ENCODE measurements at regions not wholly inside any gene's neighbourhood (a gene's known extent, or its start where the extent isn't known, plus 50 kb on each side); places are given as distances from the start of the nearest gene placed in this dataset.

DNA sequence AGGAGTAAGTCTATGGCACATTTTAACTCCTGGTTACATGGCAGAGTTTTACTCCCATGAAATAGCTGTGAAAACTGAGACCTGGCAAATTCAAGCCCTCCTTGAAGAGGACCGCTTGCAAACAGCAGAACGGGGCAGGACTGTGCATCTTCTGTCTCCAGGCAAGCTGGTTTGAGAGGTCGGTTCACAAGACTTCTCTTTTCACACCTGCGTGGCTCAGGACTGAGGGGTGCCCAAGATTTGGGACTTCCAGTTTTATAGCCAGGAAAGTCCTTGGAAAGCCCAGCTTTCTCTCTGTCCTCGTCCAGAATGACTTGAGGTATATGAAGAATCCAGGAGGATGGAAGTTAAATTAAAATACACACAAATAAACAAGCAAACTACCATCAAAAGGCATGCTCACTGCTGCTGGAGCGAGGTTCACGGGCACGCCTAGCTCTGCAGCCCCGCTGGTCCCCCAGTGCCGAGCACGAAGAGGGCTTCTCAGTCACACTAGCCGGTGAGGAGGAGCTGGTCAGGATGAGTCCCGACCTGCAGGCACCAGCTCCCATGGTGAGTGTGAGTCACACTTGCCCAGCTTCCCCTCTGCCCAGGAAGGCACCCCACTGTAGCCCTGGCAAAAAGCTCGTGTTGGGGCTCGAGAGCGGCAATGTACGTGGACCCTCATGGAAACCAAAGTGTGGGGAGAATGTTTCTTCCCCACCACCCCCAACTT, 1382.4 kb downstream of the BRD1 start:
- in situ Hi-C loops (cut with HindIII; ENCODE audit: low pct_unique_long_range_greater_than_20kb, low sequenced_read_pairs): no loop called here
- DNase-seq (ENCODE audit: low read depth, low spot score): no peak

DNA sequence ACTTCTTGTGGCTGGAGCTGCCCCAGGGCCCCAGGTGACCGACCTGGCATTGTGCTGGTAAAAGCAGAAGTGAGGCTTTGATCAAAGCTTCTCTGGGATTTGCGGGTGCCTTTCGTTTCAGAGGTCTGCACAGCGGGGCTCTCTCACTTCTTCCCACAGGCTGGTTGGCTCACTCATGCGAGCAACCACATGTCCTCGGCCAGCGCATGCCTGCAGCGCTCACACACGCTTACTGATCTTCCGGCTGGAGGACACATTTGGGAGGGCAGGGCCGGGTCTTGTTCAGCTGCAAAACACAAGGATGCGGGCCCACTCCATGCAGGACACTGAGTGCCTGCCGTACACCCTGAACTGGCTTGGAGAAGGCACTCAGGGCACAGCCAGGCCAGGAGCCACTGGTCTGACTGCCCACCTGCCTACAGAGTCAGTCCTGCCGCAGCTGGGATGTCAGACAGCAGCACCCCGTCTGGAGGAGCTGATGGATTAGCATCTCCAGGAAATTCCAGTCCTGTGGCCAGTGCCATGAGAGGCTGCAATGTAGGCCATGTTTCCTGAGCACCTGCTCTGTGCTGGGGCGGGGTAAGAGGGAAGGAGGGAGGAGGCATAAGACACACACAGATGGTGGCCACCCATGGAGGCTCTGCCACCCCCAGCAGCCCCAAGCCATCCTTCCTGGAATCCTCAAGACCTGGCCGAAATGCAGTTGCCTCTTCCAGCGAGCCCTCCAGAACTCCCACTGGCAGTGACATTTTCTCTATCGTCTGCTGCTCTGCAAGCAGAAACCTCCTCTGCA, 1383.2 kb downstream of the BRD1 start:
- DNase-seq (ENCODE audit: low read depth, low spot score): no peak
- in situ Hi-C loops (cut with HindIII; ENCODE audit: low pct_unique_long_range_greater_than_20kb, low sequenced_read_pairs): no loop called here

- in situ Hi-C loops (cut with HindIII; ENCODE audit: low pct_unique_long_range_greater_than_20kb, low sequenced_read_pairs): no loop called here
These were observed 1384.0 kb downstream of the BRD1 start for GRCh38 chr22:48443680-48444079.

DNA sequence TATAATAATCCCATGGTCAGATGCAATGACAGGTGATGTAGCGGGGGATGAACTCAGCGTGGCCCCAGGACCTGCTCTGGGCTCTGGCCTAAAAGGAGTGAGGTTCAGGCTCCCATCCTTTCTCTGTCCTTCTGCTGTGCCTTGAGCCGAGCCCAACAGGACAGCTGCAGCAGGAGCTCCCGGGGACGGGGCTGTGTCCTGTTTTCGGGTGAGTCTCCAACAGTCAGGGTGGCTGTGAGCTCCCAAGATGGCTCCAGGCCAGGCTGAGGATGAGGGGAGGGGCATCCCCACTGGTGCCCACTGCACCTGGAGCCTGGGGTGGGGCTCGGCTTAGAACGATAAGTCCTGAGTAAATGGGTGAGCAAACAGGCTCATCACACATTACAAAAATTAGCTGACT, 1385.0 kb downstream of the BRD1 start:
- no peak for DNase-seq (ENCODE audit: low read depth, low spot score)
- in situ Hi-C loops (cut with HindIII; ENCODE audit: low pct_unique_long_range_greater_than_20kb, low sequenced_read_pairs): no loop called here

More at GRCh38 chr22:48443680-48444079, 1384.0 kb downstream of the BRD1 start:
- DNase-seq (ENCODE audit: low read depth, low spot score): no peak

- in situ Hi-C loops (cut with HindIII; ENCODE audit: low pct_unique_long_range_greater_than_20kb, low sequenced_read_pairs): no loop called here
- no peak for DNase-seq (ENCODE audit: low read depth, low spot score)
These were observed 1386.2 kb downstream of the BRD1 start for GRCh38 chr22:48441553-48441850.

DNA sequence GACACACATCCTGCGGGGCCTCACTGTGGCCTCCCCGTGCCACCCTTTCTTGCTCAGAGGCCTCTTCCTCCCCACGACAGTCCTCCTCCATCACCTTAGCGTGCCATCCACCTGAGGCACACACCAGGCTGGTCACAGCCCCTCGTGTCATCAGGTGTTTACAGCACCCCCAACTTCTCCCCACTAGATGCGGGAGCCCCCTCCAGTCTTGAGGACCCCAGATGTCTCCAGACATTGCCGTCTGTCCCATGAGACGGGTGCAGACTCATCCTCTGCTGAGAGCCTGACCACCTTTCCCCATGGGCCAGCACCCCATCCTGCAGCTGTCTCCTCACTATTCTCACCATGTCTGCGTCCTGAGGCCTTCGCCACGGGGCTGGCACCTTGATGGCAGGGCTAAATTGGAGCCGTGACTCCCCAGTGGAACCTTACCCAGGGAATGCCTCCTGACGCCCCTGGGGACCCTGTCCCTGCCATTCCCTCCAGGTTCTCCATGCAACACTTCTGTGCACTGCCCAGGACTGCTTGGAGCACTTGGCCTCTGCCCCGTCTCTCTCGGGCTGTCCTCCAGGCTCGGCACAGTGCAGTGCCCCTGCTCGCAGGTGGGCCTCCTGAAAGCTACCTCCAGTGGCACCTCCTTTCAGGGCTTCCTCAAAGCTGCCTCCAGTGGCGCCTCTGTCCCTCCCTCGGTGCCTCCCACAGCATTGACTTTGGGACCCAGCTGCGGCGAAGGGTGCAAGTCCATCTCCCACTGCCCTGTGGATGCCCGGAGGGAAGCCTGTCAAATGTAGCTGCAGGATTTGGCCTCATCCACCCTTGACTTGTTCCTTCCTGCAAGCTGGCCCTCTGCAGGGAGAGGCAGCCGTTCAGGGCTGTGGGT, 1386.8 kb downstream of the BRD1 start:
- in situ Hi-C loops (cut with HindIII; ENCODE audit: low pct_unique_long_range_greater_than_20kb, low sequenced_read_pairs): no loop called here
- no peak for DNase-seq (ENCODE audit: low read depth, low spot score)

DNA sequence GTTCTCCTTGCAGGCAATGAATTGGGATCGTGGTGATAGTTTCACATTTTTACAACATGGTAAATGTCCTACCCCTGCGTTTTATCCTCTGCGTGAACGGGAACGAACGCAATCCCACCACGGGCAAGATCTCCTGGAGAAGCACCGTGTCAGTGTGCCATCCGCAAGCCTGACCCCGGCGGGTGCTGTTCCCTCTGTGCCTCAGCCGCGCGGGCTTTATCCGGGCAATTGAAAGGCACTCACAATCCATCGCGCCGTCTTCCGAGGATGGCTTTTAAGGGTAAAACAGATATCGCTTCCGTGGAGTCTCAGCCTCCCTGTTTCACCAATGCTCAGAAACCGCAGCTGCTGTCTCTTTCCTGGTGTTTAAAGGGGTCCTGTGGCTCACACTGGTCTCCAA, 1387.5 kb downstream of the BRD1 start:
- DNase-seq (ENCODE audit: low read depth, low spot score): no peak
- in situ Hi-C loops (cut with HindIII; ENCODE audit: low pct_unique_long_range_greater_than_20kb, low sequenced_read_pairs): no loop called here

DNA sequence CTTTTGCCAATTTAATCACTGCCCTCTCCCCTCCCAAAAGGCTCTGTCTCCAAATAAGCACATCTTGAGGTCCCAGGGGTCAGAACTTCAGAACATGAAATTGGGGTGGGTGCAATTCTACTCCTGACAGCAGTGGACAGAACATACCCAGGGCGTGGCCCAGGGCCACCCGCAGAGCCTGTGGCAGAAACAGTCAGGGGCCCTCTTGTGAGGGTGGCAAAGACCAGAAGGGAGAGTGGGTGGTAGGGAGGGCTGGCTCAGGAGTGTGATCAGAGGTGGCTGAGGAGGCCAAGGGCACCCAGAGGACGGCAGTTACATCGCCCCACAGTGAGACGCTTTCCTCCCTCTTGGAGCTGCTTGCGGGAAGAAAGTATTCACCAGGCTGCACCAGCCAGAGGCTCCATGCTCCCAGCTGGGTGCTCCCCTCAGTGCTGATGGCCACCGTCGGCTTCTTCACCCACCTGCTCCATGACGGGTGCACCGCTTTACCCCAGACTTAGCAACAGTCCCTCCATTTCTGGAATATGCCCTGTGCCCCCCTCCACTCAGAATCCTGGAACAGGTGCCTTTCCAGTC, 1388.0 kb downstream of the BRD1 start:
- no peak for DNase-seq (ENCODE audit: low read depth, low spot score)
- in situ Hi-C loops (cut with HindIII; ENCODE audit: low pct_unique_long_range_greater_than_20kb, low sequenced_read_pairs): no loop called here

DNA sequence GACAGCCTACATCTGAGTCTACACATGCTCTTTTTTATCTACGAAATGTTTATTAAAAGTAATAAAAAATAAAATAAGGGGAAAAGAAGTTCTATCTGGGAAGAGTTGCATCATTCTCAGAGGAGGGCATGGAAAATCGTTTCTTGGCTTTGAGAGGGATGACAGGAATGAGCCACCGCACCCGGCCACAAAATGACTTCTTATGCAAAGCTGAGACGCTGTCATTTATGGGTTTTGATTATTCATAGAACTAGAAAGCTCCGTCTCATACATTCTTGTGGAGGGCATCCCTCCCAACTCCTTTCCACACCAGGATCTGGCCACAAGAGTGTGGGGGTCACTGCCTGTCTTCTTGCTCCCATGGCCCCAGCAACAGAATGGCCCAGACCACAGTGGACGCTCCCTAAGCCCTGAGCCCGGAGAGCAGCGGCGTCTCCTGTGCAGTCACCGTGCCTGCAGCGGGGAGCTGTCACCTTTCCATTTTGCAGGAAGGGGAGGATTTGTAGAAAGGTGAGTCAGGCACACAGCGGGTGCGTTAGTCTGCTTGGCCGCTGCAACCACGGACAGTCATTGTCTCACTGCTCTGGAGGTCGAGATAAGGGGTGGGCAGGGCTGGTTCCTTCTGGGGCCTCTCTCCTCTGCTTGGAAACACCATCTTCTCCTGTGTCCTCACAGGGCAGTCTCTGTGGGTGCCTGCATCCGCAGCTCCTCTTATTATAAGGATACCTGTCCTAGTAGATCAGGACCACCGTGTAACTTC, 1388.7 kb downstream of the BRD1 start:
- no peak for DNase-seq (ENCODE audit: low read depth, low spot score)
- in situ Hi-C loops (cut with HindIII; ENCODE audit: low pct_unique_long_range_greater_than_20kb, low sequenced_read_pairs): no loop called here

DNA sequence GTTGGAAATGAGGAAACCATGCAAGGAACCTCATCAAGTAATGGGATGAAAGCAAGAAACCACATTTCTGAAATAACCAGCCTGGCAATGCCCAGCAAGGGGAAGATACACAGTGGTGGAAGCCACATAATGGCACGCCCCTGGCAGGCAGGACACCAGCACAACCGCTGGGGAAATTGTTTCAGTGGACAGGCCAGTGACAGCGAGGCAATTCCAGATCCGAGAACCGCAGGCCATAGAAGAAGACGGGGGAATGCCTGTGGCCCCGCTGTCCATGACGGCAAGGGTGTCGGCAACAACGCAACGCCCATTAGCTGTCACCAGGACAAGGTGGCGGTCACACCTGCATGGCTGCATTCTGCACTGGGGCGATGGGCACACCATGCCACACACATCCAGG, 1389.6 kb downstream of the BRD1 start:
- DNase-seq (ENCODE audit: low read depth, low spot score): no peak
- in situ Hi-C loops (cut with HindIII; ENCODE audit: low pct_unique_long_range_greater_than_20kb, low sequenced_read_pairs): no loop called here

DNA sequence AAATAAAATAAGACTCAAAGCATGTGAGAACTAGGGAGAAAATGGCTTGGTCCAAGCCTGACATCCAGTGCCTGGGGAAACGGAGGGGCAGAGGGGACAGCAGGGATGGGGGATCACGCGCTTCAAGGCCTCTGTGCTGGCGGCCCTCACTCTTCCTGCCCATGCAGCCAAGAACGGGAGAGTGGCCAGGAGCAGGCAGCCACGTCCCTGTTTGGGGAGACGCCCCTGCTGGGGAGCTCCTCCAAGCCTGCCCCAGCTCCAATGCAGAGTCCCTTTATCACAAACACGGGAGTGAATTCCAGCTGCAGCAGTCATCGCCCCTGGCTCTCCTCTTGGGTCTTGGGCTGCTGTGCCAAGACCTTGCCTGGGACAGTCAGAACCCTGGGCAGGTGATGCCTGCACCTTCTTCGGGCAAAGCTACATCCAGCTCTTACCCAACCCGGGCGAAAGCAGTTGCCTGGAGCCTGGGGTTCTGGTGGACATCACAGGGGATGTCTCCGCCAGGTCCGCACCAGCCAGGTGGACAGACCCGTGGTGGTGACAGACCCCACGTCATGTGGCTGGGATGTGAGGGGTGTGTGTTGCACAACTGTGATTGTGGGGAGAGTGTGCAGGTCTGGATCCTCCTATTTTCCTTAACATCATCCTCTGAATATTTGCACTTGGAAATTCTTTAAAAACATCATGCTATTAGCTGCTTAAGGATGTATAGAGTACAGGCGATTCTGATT, 1391.3 kb downstream of the BRD1 start:
- in situ Hi-C loops (cut with HindIII; ENCODE audit: low pct_unique_long_range_greater_than_20kb, low sequenced_read_pairs): no loop called here
- no peak for DNase-seq (ENCODE audit: low read depth, low spot score)

GRCh38 chr22:48434868-48435250, 1392.8 kb downstream of the BRD1 start:
- in situ Hi-C loops (cut with HindIII; ENCODE audit: low pct_unique_long_range_greater_than_20kb, low sequenced_read_pairs): no loop called here
- DNase-seq (ENCODE audit: low read depth, low spot score): no peak

- no peak for DNase-seq (ENCODE audit: low read depth, low spot score)
- in situ Hi-C loops (cut with HindIII; ENCODE audit: low pct_unique_long_range_greater_than_20kb, low sequenced_read_pairs): no loop called here
These were observed 1393.4 kb downstream of the BRD1 start for GRCh38 chr22:48434156-48434867.

DNA sequence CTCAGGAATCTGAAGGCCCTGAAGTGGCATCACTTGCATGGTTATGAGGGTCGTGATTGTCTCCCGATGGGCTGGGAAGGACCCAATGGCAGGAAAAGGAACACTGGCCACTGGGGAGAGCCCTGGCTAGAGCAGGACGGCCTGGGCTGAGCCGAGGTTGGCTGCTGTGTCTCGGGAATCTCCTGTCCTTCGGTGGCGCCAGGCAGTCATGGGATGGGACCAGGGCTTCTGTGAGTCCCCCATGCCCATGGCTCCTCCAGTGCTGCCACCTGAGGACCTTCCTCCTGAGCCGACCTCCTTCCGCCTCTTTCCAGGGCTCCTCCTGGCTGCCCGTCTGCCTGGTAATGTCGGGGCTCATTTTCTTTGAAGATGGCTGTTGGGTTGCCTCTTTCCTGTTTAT, 1394.0 kb downstream of the BRD1 start:
- in situ Hi-C loops (cut with HindIII; ENCODE audit: low pct_unique_long_range_greater_than_20kb, low sequenced_read_pairs): no loop called here
- no peak for DNase-seq (ENCODE audit: low read depth, low spot score)

DNA sequence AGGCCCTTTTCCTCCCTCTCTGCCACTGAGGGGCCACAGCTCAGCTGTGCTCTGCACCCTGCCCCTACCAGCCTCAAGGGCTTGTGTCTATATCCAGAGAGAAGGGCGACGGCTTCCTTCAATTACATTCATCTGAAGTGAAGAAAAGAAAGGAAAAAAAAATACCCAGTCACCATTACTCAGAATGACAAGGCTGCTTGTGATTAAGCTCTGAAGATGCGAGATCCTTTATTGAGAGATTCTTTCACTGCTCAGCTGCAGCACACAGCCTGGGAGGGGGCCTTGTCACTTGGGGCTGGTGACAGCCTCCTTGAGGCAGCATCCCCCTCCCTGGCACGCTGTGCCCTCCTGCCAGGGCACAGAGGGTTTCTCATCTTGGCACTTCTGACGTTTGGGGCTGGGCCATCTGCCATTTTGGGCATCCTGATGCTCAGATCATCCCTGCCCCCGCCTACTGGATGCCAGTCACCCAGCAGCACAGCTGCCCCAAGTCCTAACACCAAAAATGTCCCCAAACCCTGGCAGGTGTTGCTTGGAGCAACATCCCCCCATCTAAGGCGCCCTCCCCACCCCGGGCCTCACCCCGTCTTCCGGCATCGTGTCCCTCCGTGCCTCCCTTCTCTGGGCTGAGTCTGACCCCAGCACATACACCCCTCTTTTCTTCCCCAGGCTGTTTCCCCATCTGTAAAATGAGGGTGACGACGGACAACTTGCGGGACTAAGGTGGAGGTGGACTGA, 1394.7 kb downstream of the BRD1 start:
- in situ Hi-C loops (cut with HindIII; ENCODE audit: low pct_unique_long_range_greater_than_20kb, low sequenced_read_pairs): no loop called here
- no peak for DNase-seq (ENCODE audit: low read depth, low spot score)

Measured in SK-MEL-5 (cell line).